KBM-7 (cell line): ENCODE measurements at regions not wholly inside any gene's neighbourhood (a gene's known extent, or its start where the extent isn't known, plus 50 kb on each side); places are given as distances from the start of the nearest gene placed in this dataset.

Experiments
- DNase-seq: peaks from one replicate; pipeline ENCODE4 v3.0.0-alpha.2; 2015
- in situ Hi-C: fragments of 300-500 bp; cut with MboI; formaldehyde crosslinking; loops from 2 replicates; pipeline ENCODE4 v1.14.3; 2020; ENCODE audit warnings: low sequenced_read_pairs, low pct_unique_long_range_greater_than_20kb, mixed read lengths

DNA sequence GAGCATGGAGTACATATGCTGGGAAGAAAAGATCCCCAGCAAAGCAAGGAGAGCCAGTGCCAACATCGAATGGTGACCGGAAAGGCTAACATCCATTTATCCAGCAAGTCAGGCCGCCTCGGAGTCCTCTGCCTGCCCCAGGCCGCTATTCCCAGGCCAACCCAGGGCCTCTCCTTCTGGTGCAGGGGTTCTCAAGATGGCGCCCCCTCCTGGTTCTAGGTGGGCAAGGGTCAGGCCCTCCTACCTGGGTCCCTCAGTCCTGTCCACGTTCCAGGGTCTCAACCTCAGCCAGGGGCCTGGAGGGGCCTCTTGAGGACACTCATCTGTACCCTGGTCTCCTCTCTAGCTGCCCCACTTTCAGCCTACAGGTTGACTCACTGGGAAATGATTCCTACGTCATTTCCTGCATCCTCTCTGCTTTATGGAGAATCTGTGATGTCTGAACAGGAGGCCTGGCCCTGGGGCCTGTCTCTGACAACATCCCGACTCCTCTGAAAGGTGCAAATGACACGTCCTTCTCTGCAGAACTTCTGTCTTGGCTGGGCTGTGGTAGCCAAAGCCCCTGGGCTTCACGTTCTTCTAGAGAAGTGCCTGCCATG is 145.3 kb downstream of the PSMG1 start:
- no peak for DNase-seq
- in situ Hi-C loops = no loop called here

DNA sequence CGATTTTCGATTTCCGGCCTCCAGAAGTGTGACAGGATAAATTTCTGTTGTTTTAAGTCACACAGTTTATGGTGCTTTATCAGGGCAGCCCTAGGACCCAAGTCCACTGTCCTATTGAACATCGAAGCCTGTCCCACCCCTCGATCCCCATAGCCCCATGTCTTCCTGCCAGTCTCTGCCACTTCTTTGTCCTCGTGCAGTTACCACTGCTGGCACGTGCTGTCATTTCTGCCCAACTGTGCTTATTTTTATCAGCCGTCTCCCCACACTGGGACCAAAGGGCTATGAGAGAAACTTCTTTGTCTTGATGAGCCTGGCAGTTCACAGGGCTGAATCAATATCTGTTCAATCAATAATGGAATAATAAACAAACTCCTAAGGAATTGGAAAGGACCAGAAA is 146.7 kb downstream of the PSMG1 start:
- no peak for DNase-seq
- in situ Hi-C loops = no loop called here

- DNase-seq = no peak
- in situ Hi-C loops = no loop called here
Observed at GRCh38 chr21:39034590-39035536, 148.4 kb downstream of the PSMG1 start.

DNA sequence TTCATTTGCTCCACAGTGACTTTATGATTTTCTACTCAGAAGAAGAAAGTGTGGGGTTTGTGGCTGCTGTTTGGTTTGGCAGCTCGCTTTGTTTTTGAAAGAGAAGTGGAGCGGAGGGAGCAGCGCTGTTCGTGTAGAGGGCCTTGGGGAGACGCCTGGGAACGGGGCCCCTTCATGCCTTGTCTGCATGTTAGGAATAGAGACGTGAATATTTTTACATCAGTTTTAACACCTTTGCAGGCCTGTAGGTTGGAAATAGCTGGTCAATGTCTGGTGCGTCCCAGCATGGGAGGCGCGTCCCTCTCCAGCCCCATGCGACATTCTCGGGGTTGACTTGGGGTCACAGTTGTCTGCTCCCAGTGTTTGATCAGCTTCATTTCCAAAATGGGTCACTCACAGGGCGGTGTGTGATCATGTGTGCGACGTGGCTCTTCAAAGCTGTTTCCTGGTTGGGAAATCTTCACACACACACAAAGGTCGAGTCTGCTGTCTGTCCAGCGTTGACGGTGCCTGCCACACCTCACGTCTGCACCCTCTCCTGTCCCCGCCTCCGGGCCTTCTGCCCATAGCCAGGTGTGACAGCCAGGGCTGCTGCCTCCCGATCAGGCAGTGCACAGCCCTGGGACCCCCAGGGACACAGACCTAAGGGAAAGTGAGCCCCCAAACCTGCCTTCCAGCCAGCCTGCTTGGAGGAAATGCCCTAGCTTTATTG is 149.2 kb downstream of the PSMG1 start:
- in situ Hi-C loops = no loop called here
- DNase-seq = no peak

DNA sequence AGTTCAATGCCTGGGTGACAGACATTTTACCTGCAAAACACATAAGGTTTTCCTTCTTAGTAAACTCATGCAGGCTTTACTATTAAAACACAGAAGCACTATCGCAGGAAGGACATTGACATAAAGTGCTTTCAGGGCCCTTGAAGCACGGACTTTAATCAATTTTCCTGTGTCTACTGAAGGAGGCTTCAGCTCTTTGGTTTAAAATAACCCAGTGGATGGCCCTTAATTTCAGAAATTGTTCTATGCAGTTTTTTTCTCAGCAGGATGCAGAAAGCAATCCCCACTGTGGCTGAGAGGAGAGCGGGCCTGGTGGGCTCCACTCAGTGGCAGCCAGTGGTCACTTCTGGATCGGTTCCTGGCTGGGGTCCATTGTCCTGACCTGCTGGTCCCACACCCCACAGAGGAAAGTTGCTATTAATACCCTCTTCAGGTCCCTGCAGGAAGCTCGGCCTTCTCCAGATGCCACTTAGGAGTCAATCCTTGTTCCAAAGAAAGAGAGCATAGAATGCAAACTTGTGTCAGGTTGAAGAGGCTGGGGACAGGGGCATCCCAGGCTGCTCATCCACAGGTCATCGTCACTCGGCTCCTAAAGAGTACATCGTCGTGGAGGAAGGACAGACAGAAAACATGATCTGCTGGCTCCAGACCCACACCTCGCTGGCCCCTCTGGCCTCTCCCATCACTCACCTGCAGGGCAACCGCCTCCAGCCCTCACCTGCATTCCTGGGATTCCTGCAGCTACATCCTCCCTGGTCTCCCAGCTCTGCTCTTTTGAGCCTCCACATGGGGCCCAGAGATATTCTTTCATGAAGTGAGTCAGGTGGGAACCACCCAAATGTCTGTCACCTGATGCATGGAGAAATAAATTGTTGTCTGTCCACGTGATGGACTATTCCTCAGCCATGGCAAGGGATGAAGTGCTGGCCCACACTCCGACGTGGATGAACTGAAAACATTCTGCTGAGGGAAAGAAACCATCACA is 153.1 kb downstream of the PSMG1 start:
- in situ Hi-C loops = no loop called here
- no peak for DNase-seq

GRCh38 chr21:39029086-39029755 is 154.0 kb downstream of the PSMG1 start:
- in situ Hi-C loops = no loop called here
- no peak for DNase-seq

- DNase-seq = no peak
- in situ Hi-C loops = no loop called here
Observed at GRCh38 chr21:39025198-39025597, 158.1 kb downstream of the PSMG1 start.

DNA sequence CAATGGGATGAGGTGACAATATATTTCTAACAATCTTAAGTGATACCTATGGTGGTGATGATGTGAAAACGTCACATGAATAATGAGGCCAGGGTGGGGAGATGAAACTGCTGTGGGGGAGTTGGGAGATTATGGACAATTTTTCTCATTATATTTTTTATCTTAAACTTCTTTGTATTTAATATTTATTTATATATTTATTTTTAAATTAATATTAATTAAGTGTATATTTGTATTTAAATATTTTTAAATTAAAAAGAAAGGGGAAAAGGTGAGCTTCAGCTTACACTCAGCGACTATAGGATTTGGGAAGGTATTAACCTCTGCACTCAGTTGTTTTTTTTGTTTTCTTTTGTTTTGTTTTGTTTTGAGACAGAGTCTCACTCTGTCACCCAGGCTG is 158.7 kb downstream of the PSMG1 start:
- in situ Hi-C loops = no loop called here
- DNase-seq = no peak

- in situ Hi-C loops = no loop called here
Observed at GRCh38 chr21:39022863-39023693, 160.2 kb downstream of the PSMG1 start.

DNA sequence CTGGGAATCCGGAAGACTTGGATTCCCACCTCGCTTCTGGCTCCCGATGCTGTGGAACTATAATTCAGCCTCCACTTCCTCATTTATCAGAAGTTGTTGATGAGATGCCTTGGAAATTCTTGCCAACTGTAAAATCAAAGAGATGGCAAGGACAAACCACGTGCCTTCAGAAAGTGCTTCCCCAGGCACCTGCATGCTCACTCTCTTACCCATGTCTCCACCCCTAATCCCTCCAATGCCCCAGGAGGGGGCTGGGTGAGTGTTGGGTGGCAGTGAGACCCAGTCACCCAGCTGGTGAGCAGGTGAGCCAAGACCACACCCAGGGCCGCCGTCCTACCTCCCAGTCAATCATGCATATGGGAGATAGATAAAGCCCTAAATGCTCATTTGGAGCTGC is 160.8 kb downstream of the PSMG1 start:
- DNase-seq = no peak
- in situ Hi-C loops = no loop called here

More at GRCh38 chr21:39022863-39023693, 160.2 kb downstream of the PSMG1 start:
- DNase-seq = no peak

DNA sequence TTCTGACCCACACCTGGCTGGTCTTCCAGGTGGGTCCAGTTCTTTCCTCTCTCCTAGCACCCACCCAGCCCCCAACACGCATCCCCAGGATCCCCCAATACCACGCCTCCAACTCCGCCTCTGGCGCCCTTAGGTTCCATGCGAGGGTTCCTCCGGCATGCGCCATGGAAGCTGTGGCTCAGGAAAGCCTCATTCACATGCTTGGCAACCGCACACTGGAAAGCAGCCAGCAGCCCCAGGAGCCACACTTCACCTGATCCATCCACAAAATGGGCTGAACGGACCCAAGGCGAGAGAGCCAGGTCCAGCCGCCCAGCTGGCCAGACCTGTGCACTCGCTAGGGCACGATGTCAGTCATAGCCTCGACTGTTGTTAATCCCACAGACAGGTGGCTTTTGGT is 161.2 kb downstream of the PSMG1 start:
- no peak for DNase-seq
- in situ Hi-C loops = no loop called here

DNA sequence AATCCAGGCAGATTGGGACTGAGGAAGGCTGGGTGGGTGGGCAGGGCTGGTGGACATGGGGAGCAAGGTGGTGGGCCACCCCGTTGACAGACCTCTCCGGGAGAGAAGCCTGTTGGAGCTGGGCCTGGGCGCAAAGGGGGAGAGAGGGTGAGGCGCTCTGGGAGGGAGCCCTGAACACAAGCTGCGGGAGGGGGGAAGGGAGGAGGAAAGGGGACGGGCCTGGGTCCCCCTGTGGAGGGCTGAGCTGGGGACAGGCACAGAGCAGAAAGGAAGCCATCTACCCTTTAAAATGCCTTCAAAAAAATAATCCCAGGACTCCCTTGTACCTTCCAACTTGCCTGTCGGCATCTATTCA is 161.8 kb downstream of the PSMG1 start:
- DNase-seq = no peak
- in situ Hi-C loops = no loop called here

DNA sequence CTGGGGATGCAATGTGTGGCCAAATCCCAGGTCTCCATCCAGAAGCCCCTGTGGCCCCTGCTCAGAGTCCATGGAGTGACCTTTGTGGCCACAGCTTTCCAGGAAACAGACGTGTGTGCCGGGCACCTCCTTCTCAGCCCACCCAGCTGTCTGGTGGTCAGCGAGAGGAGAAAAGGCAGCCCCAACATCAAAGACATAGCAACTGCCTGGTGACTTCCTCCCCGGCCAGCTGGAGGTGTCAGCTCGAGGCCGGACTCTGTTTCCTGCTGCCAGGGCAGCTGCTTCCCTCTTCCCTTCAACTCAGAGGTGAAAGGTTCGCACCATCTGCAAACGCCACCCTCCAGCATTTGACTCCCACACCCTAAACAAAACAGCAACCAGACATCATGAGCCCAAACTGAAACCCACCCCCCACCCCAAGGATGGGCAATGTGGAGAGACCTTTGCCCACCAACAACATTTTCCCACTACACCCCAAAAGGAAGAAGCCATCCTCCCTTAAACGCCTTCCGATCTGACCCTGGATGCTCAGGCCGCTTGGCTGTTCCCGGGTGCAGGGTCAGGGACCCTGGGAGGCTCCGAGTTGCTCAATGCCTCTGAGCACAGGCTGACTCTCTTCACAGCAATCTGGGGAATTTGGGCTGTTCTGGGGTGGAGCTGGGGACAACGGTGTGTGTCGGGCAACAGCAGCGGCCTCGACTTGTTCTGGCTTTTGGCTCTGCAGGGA is 162.3 kb downstream of the PSMG1 start:
- in situ Hi-C loops = no loop called here
- peak; percentile 48 for DNase-seq

DNA sequence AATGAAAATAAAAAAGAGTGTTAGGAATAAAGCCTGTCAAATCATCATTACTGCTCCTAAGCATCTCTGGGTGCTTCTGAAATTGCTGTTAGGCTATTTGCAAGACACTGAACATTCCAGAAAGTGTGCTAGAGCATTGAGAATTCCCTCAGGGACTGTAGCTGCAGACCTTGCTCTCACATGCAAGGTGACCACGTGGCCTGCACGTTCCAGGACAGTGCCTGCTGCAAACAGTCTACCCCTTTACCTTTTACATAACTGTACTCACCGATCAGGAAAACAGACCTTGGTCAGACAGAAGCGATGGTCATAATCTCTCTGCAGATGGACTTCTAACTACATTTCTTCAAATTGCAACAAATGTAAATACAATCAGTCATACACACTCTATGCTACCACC is 164.5 kb downstream of the PSMG1 start:
- in situ Hi-C loops = no loop called here
- DNase-seq = no peak

DNA sequence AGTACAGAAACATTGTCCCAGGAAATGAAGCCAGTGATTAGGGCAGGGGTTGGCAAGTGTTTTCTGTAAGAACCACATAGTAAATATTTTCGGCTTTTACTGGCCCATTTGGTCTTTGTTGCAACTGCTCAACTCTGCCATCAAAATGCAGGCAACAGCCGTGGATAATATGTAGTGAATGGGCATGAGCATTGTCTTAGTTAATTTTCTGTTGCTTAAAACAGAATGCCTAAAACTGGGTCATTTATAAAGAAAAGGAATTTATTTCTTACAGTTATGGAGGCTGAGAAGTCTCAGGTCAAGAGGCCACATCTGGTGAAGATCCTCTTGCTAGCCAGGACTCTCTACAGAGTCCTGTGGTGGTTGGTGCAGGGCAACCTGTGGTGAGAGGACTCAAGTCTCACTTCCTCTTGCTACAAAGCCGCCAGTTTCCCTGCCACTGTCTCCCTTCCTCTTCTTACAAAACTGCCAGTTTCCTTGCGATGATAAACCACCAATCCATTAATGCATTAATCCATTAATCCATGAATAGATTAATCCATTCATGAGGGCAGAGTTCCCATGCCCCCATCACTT is 166.4 kb downstream of the PSMG1 start:
- peak; percentile 80 for DNase-seq
- in situ Hi-C loops = no loop called here

DNA sequence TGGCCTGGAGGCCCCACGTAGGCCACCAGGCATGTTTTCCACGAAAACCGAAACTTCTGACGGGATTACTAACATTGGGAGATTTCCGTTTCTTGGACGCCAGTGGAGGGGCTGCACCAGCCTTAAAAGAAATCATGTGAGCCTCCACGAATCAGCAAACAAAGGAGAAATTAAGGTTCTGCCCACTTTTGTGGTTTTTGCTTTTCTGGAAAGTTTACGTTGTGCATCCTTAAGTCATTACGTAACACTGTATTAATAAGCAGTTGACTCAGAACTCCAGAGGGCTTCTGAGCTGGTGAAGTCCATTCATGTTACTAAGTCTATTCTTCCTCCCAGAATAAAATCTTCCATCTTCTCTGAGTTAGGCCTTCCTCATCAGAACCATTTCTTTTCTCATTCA is 168.5 kb downstream of the PSMG1 start:
- DNase-seq = no peak
- in situ Hi-C loops = no loop called here
